HG03432 (cell line): ENCODE measurements at regions not wholly inside any gene's neighbourhood (a gene's known extent, or its start where the extent isn't known, plus 50 kb on each side); places are given as distances from the start of the nearest gene placed in this dataset.
"Not testable (repeated sequence)": the region's sequence is repeated elsewhere in the genome, so short reads cannot be mapped to it uniquely, and the experiment has no call there.

Experiments
- ATAC-seq: cut with Tn5 transposase; IDR thresholded peaks from one replicate; pipeline ENCODE4 v1.9.1; 2021; ENCODE audit warnings: mild to moderate bottlenecking, moderate library complexity; ENCODE audit not compliant: unreplicated experiment

DNA sequence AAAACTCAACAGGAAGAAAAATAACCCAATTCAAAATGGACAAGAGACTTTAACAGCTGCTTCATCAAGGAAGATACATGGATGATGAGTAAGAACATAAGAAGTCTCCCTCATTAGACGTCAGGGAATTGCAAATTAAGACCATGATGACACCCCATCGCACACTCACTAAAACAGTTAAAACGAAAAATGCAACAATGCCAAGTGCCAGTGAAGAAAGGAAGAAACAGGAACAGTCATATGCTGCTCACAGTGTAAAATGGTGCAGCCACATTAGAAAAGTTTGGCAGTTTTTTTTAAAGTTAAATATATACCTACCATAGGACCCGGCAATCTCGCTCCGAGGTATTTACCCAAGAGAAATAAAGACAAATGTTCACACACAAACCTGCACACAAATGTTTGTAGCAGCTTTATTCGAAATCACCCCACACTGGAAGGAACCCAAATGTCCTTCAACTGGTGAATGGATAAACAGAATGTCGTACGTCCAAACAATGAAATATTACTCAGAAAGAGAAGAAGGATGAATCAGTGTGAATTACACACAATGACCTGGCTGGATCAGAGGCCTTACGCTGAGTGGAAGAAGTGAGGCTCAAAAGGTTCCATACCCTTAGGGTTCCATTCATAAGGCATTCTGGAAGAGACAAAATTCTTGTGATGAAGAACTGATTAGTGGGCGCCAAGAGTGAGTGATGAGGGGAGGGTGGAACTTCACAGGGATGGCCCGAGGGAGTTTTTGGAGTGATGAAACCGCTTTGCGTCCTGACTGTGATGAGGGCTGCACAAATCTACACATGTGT lies 110.3 kb downstream of the C16orf95 start:
- no peak for ATAC-seq

DNA sequence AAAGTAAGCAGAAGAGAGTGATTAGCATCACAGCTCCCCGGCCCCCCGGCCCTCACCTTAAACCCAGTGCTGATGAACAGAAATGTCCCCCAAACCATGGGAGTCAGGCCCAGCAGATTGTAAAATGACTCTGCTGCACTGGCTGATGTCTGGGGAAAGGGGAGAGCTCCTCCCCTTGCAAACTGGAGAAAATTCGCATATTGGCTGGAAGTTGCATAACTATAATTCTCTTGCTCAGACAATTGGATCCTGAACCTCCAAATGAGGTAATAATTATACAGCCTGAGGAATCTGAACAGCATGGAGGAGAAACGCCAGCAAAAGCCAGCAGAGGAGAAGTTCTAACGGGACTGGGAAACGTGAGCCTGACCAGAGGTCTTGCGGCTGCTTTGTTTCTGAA lies 109.7 kb downstream of the C16orf95 start:
- no peak for ATAC-seq

DNA sequence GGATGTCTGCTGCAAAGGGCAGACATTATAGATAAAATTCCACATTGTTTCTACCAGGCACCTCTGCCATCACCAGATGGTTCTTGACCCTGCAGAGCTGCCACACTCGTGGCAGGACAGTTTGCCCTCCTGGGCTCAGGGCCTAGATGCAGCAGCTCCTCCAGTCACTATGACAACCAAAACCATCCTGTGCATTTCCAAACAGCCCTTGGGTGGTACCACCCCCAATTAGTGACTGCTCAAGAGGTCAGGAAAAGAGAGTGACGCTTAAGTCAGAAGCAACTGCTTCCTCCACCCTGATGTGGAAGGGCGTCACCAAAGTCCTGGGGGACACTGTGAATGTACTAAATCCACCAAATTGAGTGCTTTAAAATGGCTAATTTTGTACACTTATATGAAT lies 109.2 kb downstream of the C16orf95 start:
- no peak for ATAC-seq

DNA sequence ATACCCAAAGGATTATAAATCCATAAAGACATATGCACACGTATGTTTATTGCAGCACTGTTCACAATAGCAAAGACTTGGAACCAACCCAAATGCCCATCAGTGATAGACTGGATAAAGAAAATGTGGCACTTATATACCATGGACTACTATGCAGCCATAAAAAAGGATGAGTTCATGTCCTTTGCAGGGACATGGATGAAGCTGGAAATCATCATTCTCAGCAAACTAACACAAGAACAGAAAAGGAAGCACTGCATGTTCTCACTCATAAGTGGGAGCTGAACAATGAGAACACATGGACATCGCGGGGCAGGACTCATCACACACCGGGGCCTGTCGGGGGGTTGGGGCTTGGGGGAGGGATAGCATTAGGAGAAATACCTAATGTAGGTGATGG lies 108.2 kb downstream of the C16orf95 start:
- not testable (repeated sequence) for ATAC-seq

DNA sequence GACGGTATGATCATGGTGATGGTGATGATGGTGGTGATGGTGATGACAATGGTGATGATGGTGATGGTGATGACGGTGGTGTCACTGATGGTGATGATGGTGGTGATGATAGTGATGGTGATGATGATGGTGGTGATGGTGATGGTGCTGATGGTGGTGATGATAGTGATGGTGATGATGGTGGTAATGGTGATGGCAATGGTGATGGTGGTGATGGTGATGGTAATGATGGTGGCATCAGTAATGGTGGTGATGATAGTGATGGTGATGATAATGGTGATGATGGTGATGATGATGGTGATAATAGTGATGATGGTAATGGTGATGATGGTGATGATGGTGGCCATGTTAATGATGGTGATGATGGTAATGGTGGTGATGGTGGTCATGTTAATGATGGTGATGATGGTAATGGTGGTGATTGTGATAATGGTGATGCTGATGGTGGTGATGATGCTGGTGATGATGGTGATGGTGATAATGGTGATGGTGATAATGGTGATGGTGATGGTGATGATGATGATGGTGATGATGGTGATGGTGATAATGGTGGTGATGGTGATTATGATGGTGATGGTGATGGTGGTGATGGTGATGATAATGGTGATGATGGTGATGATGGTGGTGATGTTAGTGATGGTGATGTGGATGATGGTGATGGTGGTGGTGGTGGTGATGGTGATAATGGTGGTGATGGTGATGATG lies 107.2 kb downstream of the C16orf95 start:
- no peak for ATAC-seq

DNA sequence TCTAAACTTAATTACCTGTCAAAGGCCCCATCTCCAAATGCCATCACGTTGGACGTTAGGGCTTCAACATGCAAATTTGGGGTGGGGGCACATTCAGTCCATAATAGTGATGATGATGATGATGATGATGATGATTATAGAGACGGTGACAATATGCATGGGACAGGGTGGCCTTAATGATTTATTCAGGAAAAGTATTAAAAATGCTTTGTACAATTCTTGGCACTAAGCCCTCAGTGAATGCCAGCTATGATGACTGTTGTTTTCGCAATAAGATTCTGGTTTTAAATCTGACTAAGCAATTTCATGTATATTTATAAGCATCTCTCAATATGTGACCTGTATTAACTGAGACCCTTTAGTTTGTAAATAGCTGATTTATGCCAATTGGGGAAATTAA lies 106.3 kb downstream of the C16orf95 start:
- ATAC-seq, result no peak

DNA sequence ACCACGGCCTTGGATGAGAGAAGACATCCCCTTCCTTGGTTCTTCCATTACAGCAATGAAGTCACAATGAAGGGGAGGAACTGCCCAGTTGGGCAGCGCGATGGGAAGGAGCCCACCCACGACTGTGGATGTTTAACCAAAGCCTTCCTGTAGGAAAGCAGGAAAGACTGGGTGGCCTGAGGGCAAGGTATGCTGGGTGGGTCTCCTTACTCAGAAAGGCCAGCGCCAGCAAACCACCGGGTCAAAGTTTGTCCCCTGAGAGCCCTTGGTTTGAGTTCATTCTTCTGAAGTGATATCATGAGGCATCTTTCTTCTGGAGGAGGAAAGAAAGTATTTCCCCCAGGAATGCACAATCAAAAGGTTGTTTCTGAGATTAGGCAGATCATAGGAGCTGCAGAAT lies 105.2 kb downstream of the C16orf95 start:
- no peak for ATAC-seq

DNA sequence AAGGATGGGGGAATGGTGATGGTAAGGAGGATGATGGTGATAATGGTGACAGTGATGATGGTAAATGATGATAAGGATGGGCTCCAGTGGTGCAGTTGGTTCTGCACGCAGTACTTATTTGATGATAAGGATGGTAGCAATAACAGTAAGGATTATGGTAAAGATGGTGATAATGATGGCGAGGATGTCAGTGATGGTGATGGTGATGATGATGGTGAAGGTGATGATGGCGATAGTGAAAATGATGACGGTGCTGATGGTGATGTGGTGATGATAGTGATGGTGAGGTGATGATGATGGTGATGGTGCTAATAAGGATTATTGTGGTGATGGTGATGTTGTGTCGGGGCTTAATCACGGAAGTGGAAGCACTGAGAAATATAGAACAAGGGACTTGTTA lies 103.7 kb downstream of the C16orf95 start:
- no peak for ATAC-seq

DNA sequence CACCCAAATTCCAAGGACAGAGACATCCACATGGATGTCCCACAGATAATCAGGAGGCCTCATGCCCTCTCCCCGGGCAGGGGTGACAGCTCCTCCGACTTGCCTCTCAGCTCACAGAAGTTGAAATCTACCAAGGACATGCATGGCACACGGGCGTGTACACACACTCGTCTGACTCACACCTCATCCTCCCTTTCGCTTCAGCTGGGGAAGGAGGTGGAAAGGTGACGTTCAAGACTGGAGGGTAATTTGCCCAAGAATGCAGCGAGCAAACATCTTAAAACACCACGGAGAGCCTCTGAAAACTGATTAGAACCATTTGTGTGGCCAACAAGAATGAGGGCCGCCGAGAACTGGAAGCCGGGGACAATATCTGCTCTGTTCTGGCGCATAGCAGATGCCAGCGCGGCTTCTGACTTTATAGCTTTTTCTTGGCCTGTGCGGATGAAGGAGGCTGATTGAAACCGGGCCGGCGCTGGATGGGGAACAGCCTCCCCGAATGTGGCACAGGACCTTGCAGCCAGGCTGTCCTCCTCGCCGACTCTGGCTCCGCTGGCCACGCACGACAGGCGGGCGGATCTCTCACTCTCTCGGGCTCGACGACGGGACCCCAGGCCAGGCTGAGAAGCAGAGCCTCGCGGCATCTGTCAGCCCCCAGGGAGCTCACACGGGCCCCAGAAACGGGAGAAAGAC lies 100.9 kb downstream of the C16orf95 start:
- ATAC-seq, result no peak

DNA sequence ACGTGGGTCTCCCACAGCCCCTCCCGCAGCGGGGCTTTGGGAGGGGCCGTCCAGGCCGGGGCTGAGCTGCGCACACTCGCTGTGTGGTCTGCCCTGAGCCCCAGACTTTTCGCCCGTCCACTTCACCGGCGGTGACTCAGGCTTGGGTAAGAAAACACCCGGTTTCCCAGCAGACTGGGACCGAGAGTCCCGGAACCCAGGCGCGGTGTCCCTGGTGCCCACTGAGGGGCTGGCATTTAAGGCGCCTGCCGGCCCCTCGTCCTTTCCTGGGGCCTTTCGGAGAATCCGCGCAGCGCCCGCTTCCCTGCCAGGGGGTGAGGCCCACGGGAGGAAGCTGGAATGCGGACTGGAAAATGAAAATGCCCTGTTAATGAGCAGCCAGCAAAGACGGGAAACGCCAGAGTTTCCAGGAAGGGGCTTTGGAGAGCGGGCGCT lies 100.3 kb downstream of the C16orf95 start:
- ATAC-seq, result no peak

DNA sequence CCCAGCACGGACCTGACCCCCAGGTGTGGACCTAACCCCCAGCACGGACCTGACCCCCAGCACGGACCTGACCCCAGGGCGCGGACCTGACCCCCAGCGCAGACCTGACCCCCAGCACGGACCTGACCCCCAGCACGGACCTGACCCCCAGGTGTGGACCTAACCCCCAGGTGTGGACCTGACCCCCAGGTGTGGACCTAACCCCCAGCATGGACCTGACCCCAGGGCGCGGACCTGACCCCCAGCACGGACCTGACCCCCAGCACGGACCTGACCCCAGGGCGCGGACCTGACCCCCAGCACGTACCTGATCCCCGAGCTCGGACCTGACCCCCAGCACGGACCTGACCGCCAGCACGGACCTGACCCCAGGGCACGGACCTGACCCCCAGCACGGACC lies 99.4 kb downstream of the C16orf95 start:
- not testable (repeated sequence) for ATAC-seq

DNA sequence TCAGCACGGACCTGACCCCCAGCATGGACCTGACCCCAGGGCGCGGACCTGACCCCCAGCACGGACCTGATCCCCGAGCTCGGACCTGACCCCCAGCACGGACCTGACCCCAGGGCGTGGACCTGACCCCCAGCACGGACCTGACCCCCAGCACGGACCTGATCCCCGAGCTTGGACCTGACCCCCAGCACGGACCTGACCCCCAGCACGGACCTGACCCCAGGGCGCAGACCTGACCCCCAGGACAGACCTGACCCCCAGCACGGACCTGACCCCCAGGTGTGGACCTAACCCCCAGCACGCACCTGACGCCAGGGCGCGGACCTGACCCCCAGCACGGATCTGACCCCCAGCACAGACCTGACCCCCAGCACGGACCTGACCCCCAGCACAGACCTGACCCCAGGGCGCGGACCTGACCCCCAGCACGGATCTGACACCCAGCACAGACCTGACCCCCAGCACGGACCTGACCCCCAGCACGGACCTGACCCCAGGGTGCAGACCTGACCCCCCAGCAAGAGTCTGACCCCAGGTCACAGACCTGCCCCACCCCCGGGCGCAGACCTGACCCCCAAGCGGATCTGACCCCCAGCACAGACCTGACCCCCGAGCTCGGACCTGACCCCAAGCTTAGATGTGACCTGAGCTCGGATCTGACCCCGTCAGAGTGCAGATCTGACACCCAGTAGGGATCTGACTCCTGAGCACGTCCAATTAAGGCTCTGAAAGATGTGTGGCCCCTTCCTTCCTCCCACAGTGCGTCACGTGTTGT lies 98.7 kb downstream of the C16orf95 start:
- no peak for ATAC-seq

DNA sequence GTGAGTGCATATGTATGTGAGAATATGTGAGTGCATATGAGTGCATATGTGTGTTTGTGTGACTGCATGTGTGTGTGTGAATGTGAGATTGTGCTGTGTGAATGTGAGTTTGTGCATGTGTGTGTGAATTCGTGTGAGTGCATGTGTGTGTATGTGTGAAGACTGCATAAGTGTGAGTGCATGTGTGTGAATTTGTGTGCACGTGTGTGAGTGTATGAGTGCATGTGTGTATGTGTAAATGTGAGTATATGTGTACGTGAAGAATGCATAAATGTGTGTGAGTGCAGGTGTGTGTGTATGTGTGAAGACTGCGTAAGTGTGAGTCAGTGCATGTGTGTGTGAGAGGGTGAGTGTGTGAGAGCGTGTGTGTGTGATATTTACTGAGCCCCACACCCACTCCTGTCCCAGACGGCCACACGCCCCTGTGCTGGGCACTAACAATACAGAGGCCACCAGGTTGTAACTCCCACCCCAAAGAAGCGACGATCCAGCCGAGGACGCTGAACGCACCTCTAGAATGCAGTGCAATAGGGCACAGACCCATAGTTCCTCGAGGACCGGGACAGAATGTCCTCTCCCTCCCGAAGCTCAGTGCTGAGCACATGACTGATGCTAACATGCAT lies 97.8 kb downstream of the C16orf95 start:
- no peak for ATAC-seq

DNA sequence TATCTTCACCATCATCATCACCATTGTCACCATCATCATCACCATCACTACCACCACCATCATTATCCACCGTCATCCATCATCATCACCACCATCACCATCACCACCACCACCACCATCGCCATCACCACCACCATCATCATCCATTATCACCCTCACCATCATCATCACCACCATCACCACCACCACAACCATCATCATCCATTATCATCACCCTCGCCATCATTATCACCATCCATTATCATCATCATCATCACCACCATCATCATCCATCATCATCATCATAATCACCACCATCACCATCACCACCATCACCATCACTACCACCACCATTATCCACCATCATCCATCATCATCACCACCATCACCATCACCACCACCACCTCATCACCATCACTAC lies 95.6 kb downstream of the C16orf95 start:
- no peak for ATAC-seq

DNA sequence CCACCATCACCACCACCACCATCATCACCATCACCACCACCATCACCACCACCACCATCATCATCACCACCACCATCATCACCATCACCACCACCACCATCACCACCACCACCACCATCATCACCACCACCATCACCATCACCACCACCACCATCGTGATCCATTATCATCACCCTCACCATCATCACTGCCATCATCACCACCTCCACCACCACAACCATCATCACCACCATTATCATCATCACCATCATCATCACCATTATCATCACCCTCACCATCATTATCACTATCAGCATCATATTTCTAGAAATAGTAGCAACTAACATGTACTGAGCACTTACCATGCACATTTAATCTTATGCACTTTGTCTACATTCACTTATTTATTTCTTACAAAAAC lies 94.9 kb downstream of the C16orf95 start:
- ATAC-seq, result no peak

DNA sequence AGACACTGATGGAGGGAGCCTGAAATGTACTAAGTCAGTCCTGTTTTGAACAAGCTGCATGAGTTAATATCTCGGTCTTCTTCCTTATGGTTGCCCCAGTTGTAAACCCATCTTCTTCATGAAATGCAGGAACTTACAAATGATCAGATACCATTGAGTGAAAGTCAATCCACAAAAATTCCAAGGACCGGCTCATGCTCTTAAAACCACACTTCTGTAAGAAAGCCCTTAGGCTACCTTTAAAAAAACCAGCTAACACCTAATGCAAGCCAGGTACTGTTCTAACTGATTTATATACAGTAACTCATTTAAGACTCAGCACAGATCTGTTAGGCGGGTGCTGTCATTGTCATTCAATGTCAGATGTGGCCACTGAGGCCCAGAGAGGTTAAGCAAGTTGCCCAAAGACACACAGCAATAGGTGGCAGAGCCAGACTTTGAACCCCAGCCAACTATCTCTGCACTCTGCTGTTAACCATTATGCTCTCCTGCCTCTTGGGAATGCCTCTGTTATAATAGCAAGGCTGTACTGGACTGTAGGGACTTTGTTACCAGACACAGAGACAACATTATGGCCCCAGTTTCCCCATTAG lies 93.4 kb downstream of the C16orf95 start:
- ATAC-seq, result no peak

DNA sequence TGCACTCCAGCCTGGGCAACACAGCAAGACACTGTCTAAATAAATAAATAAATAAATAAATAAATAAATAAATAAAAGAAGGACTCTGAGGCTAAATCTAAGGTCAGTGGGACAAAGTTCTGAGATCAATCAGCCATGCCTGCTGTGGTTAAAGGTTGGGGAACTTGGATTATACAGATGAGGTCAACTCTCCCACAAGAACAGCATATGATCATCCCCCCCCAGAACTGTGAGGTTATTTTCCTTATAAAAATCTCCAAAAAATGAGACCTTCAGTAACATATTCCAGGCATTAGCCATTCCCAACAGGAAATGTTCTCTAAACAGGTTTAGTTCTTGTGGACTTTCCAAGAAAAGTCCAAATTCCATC lies 90.3 kb downstream of the C16orf95 start:
- ATAC-seq, result no peak

DNA sequence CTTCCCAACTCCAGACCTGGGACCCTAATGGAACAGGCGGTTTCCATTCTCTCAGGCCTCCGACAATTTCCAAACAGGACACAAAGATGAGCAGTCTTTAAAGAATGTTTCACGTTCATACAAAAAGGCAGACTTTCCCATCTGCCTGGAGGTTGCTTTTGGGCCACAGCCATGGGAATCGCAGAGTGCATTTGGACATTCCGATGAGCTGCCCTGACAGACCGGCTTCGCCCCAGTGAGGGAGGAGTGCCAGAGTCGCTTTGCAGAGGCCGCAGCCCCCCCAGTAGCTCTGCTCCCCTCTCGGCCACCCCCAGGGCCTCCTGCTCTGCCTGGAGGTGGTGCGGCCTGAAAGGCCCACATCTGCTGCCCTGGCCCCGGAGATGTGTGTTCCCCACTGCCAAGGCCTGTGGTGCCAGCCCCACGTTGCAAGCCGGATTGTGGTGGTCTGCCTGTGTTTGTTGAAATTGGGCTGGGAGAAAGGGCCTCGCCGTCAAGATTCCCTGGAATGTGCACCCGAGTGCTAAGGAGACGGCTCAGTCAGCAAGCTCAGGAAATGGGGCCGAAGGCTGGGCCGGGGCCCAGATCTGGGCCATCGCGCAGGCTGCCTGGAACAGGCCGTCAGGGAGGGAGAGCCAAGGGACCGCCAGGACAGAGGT lies 89.8 kb downstream of the C16orf95 start:
- ATAC-seq, result no peak

DNA sequence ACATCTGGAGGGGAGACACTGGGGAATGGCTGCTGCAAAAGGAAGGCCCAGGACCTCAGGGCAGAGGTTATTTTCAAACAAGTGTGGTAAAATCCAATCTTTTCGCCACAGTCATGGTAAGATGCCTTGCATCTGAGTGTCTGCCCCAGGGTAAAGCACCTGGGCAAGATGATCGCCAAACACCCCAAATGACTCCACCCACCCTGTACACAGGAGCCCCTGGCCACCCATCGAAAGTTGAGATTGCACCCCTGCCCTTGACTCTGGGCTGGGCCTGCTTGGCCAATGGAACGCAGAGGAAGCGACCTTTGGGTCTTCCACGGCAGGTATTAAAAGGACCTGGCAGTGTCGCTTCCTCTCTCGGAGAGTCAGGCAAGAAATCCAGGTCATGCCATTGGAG lies 88.8 kb downstream of the C16orf95 start:
- ATAC-seq, result no peak
